ENCODE measurements at regions not wholly inside any gene's neighbourhood (a gene's known extent, or its start where the extent isn't known, plus 50 kb on each side); places are given as distances from the start of the nearest gene placed in this dataset.
"Not testable (repeated sequence)": the region's sequence is repeated elsewhere in the genome, so short reads cannot be mapped to it uniquely, and the experiment has no call there.

GRCh38 chr15:20311014-20311680 lies 230.5 kb downstream of the GOLGA6L6 start:
- H3K4me1 ChIP-seq (replicated peaks); DNase-seq (ENCODE audit: low spot score); H3K9me3 ChIP-seq; H3K36me3 ChIP-seq; H3K4me3 ChIP-seq; H3K27ac ChIP-seq; intact Hi-C loops (cut with DNase I); H3K27me3 ChIP-seq (replicated peaks; ENCODE audit: insufficient read depth): not testable (repeated sequence)
- 84% methylated on average over 22 of the region's 23 CpGs for WGBS

GRCh38 chr15:20310603-20311002 lies 231.0 kb downstream of the GOLGA6L6 start:
- intact Hi-C loops (cut with DNase I) = no loop called here
- DNase-seq (ENCODE audit: low spot score) = no peak
- no peaks in the 10 kb centered on the region for H3K27me3 ChIP-seq (replicated peaks; ENCODE audit: insufficient read depth)
- H3K4me1 ChIP-seq (replicated peaks) = no peaks in the 10 kb centered on the region
- no peaks in the 10 kb centered on the region for H3K9me3 ChIP-seq
- no peak for TF ChIP-seq CTCF (IDR thresholded peaks at IDR 0.05)
- TF ChIP-seq POLR2AphosphoS5 (IDR thresholded peaks at IDR 0.05) = no peak
- no peak for TF ChIP-seq POLR2A (IDR thresholded peaks at IDR 0.05)
- H3K36me3 ChIP-seq = no peaks in the 10 kb centered on the region
- H3K27ac ChIP-seq = no peak overlapping the region
- no peak overlapping the region for H3K4me3 ChIP-seq

- H3K9me3 ChIP-seq; DNase-seq (ENCODE audit: low spot score); H3K27ac ChIP-seq; intact Hi-C loops (cut with DNase I); H3K36me3 ChIP-seq; H3K4me3 ChIP-seq; H3K27me3 ChIP-seq (replicated peaks; ENCODE audit: insufficient read depth); H3K4me1 ChIP-seq (replicated peaks): not testable (repeated sequence)
These were observed 231.6 kb downstream of the GOLGA6L6 start for GRCh38 chr15:20309966-20310365.

GRCh38 chr15:20309395-20309794 lies 232.2 kb downstream of the GOLGA6L6 start:
- H3K27me3 ChIP-seq (replicated peaks; ENCODE audit: insufficient read depth); H3K36me3 ChIP-seq; H3K4me1 ChIP-seq (replicated peaks); DNase-seq (ENCODE audit: low spot score); H3K27ac ChIP-seq; H3K9me3 ChIP-seq; intact Hi-C loops (cut with DNase I); H3K4me3 ChIP-seq: not testable (repeated sequence)
- 63% methylated on average over 3 of the region's 3 CpGs for WGBS

- DNase-seq (ENCODE audit: low spot score); H3K27me3 ChIP-seq (replicated peaks; ENCODE audit: insufficient read depth); H3K36me3 ChIP-seq; H3K9me3 ChIP-seq; intact Hi-C loops (cut with DNase I); H3K27ac ChIP-seq; H3K4me3 ChIP-seq; H3K4me1 ChIP-seq (replicated peaks): not testable (repeated sequence)
- WGBS = 87% methylated on average over 4 of the region's 4 CpGs
These were observed 233.4 kb downstream of the GOLGA6L6 start for GRCh38 chr15:20308027-20308690.

- WGBS = 80% methylated on average over 1 of the region's 1 CpG
- intact Hi-C loops (cut with DNase I); H3K36me3 ChIP-seq; H3K27ac ChIP-seq; H3K4me1 ChIP-seq (replicated peaks); H3K4me3 ChIP-seq; H3K9me3 ChIP-seq; DNase-seq (ENCODE audit: low spot score); H3K27me3 ChIP-seq (replicated peaks; ENCODE audit: insufficient read depth): not testable (repeated sequence)
These were observed 234.5 kb downstream of the GOLGA6L6 start for GRCh38 chr15:20307137-20307536.

- WGBS = 60% methylated on average over 3 of the region's 3 CpGs
- H3K36me3 ChIP-seq; H3K4me1 ChIP-seq (replicated peaks); DNase-seq (ENCODE audit: low spot score); intact Hi-C loops (cut with DNase I); H3K9me3 ChIP-seq; H3K27ac ChIP-seq; H3K27me3 ChIP-seq (replicated peaks; ENCODE audit: insufficient read depth); H3K4me3 ChIP-seq: not testable (repeated sequence)
These were observed 235.0 kb downstream of the GOLGA6L6 start for GRCh38 chr15:20306497-20307106.

GRCh38 chr15:20305912-20306311 lies 235.7 kb downstream of the GOLGA6L6 start:
- 80% methylated on average over 5 of the region's 7 CpGs for WGBS

GRCh38 chr15:20305015-20305465 lies 236.6 kb downstream of the GOLGA6L6 start:
- intact Hi-C loops (cut with DNase I); H3K27ac ChIP-seq; DNase-seq (ENCODE audit: low spot score); H3K9me3 ChIP-seq; H3K4me1 ChIP-seq (replicated peaks); H3K27me3 ChIP-seq (replicated peaks; ENCODE audit: insufficient read depth); H3K36me3 ChIP-seq; H3K4me3 ChIP-seq: not testable (repeated sequence)
- 88% methylated on average over 6 of the region's 6 CpGs for WGBS

More at GRCh38 chr15:20305912-20306311, 235.7 kb downstream of the GOLGA6L6 start:
- DNase-seq (ENCODE audit: low spot score); H3K4me1 ChIP-seq (replicated peaks); H3K27ac ChIP-seq; H3K9me3 ChIP-seq; H3K27me3 ChIP-seq (replicated peaks; ENCODE audit: insufficient read depth); H3K4me3 ChIP-seq; H3K36me3 ChIP-seq; intact Hi-C loops (cut with DNase I): not testable (repeated sequence)

GRCh38 chr15:20304282-20305014 lies 237.2 kb downstream of the GOLGA6L6 start:
- intact Hi-C loops (cut with DNase I); H3K9me3 ChIP-seq; H3K27ac ChIP-seq; H3K36me3 ChIP-seq; H3K27me3 ChIP-seq (replicated peaks; ENCODE audit: insufficient read depth); H3K4me3 ChIP-seq; DNase-seq (ENCODE audit: low spot score); H3K4me1 ChIP-seq (replicated peaks): not testable (repeated sequence)
- 67% methylated on average over 8 of the region's 10 CpGs for WGBS
